ENCODE measurements at regions not wholly inside any gene's neighbourhood (a gene's known extent, or its start where the extent isn't known, plus 50 kb on each side); places are given as distances from the start of the nearest gene placed in this dataset.

GRCh38 chr2:42853549-42854206 lies 61.3 kb upstream of the HAAO start:
- H3K4me1 ChIP-seq, result peaks cover 45% of the 10 kb centered on the region
- peak overlapping the region; percentile 48 for H3K27ac ChIP-seq
- no peaks in the 10 kb centered on the region for H3K27me3 ChIP-seq
- DNase-seq, result no peak
- H3K4me3 ChIP-seq, result no peak overlapping the region
- H3K9me3 ChIP-seq (replicated peaks), result no peaks in the 10 kb centered on the region
- H3K36me3 ChIP-seq, result no peaks in the 10 kb centered on the region

GRCh38 chr2:42852798-42853197 lies 60.4 kb upstream of the HAAO start:
- no peak overlapping the region for H3K4me3 ChIP-seq
- no peaks in the 10 kb centered on the region for H3K9me3 ChIP-seq (replicated peaks)
- H3K4me1 ChIP-seq, result peaks cover 39% of the 10 kb centered on the region
- DNase-seq, result no peak
- no peak overlapping the region for H3K27ac ChIP-seq
- no peaks in the 10 kb centered on the region for H3K36me3 ChIP-seq
- H3K27me3 ChIP-seq, result no peaks in the 10 kb centered on the region

- H3K4me1 ChIP-seq, result peaks cover 29% of the 10 kb centered on the region
- no peak overlapping the region for H3K27ac ChIP-seq
- DNase-seq, result no peak
- H3K9me3 ChIP-seq (replicated peaks), result no peaks in the 10 kb centered on the region
- no peaks in the 10 kb centered on the region for H3K36me3 ChIP-seq
- H3K4me3 ChIP-seq, result no peak overlapping the region
- no peaks in the 10 kb centered on the region for H3K27me3 ChIP-seq
Measured at GRCh38 chr2:42851740-42852250, 59.4 kb upstream of the HAAO start.

DNA sequence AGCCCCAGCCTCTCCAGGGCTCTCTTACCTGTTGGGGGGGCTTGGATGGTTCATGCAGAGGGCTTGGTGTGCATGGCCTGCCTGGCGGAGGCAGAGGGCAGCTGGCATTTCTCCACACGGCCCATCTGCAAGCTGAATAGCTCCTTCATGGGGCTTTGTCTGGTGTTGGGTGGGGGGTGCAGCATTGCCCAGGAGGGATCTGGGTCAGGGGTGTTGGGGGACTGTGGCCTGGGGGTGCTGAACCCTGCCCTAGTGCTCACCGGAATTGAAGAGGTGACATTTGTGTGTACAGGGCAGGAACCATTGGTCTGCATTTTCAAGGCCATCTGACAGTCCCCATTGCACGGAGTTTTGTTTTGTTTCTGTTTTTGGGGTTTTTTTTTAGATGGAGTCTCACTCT lies 58.8 kb upstream of the HAAO start:
- no peak overlapping the region for H3K27ac ChIP-seq
- DNase-seq, result no peak

DNA sequence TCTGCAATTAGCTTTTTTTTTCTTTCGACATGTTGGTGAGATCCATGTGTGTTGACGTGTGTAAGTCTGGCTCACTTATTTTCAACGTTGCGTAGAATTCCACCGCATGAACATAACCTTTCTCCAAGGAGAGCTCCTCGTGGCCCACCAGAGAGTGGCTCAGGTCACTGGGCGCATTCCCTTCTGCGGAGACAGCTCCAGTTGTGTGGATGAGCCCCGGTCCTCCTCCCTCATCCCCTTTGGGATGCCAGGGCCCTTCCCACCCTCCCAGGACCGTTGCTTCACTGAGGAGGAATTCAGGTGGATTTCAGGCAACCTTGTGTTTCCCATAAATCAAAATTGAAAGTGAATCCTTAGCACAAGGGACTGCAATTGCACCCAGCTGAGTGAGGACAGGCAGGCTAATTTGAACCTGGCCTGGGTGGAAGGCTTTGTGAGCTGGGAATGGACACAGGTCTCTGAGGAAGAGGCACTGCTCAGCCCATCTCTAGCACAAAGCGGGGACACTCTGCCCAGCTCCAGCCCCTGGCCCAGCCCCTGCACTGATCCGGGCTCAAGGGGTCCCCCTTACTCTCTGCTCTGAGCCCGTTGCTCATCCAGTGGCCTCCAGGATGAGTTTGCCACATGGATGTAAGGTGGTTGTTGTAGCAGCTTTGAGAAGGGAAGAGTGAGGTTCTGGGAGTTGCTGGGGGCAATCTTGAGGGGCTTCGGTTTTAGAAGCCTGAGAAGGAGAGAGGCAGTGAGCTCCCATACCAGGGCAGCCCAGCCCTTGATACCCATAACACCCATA lies 57.8 kb upstream of the HAAO start:
- H3K4me3 ChIP-seq, result no peak overlapping the region
- no peaks in the 10 kb centered on the region for H3K27me3 ChIP-seq
- H3K36me3 ChIP-seq, result no peaks in the 10 kb centered on the region
- peaks cover 24% of the 10 kb centered on the region for H3K4me1 ChIP-seq
- H3K9me3 ChIP-seq (replicated peaks), result no peaks in the 10 kb centered on the region
- DNase-seq, result no peak
- H3K27ac ChIP-seq, result no peak overlapping the region

More for the DNA sequence above, 58.8 kb upstream of the HAAO start:
- H3K9me3 ChIP-seq (replicated peaks), result no peaks in the 10 kb centered on the region
- H3K4me3 ChIP-seq, result no peak overlapping the region
- no peaks in the 10 kb centered on the region for H3K36me3 ChIP-seq
- H3K4me1 ChIP-seq, result peaks cover 23% of the 10 kb centered on the region
- H3K27me3 ChIP-seq, result no peaks in the 10 kb centered on the region

- Histone ChIP-seq H3K4me1 (peaks cover 28% of the 10 kb centered on the region), H3K9me3 (replicated peaks) (no peaks in the 10 kb centered on the region), H3K36me3 (no peaks in the 10 kb centered on the region), H3K27ac (no peak overlapping the region), H3K27me3 (no peaks in the 10 kb centered on the region), H3K4me3 (no peak overlapping the region)
- DNase-seq, result no peak
Measured at GRCh38 chr2:42849311-42849710, 56.9 kb upstream of the HAAO start.

GRCh38 chr2:42848726-42849290 lies 56.4 kb upstream of the HAAO start:
- no peak overlapping the region for H3K27ac ChIP-seq
- no peak overlapping the region for H3K4me3 ChIP-seq
- no peaks in the 10 kb centered on the region for H3K36me3 ChIP-seq
- H3K9me3 ChIP-seq (replicated peaks), result no peaks in the 10 kb centered on the region
- no peaks in the 10 kb centered on the region for H3K27me3 ChIP-seq
- no peak for DNase-seq
- H3K4me1 ChIP-seq, result peaks cover 28% of the 10 kb centered on the region

DNA sequence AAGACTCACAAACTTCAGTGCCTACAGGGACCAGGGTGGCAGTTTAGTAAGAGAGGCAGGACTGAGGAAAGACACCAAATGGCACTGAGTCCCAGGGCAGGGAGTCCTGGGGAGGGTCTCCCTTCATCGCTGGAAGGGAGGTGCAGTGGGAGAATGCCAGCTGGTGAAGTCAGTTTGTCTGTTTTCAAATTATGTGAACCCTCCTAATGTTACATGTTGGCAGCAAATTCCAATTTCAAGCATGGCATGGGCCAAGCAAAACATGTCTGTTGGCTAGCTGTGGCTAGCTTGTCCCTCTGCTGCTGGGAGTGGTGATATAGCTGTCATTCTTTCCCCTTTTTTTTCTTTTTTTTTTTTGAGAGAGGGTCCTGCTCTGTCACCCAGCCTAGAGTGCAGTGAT lies 55.9 kb upstream of the HAAO start:
- no peaks in the 10 kb centered on the region for H3K9me3 ChIP-seq (replicated peaks)
- H3K27ac ChIP-seq, result no peak overlapping the region
- DNase-seq, result no peak
- H3K27me3 ChIP-seq, result no peaks in the 10 kb centered on the region
- H3K4me1 ChIP-seq, result peaks cover 30% of the 10 kb centered on the region; the same call in 1 of the 2 replicates
- no peak overlapping the region for H3K4me3 ChIP-seq
- no peaks in the 10 kb centered on the region for H3K36me3 ChIP-seq

DNA sequence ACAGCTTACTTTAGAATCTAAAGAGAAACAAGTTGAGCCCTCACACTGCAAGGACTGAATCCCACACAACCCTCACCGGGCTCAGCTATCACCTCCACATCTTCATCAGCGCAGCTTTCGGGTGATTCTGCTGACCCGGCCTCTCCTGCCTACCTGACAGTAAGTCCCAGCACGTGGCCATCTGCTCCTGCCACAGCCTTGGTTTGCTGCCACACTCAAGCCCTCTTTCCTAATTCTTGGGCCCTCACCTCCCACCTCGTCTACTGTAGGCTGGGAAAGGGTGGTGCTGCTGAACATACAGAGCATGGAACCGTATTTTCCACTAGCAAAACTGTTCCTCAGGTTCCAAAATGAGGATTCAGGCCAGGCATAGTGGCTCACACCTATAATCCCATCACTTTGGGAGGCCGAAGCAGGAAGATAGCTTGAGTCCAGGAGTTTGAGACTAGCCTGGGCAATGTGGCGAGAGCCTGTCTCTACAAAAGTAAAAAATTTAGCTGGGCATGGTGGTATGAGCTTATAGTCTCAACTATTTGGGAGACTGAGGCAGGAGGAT lies 55.3 kb upstream of the HAAO start:
- DNase-seq, result no peak
- Histone ChIP-seq H3K27me3 (no peaks in the 10 kb centered on the region), H3K9me3 (replicated peaks) (no peaks in the 10 kb centered on the region), H3K27ac (no peak overlapping the region), H3K36me3 (no peaks in the 10 kb centered on the region), H3K4me3 (no peak overlapping the region), H3K4me1 (peaks cover 34% of the 10 kb centered on the region; the same call in 1 of the 2 replicates)

GRCh38 chr2:42846932-42847595 lies 54.7 kb upstream of the HAAO start:
- Histone ChIP-seq H3K4me3 (no peak overlapping the region), H3K9me3 (replicated peaks) (no peaks in the 10 kb centered on the region), H3K4me1 (peaks cover 34% of the 10 kb centered on the region; the same call in 1 of the 2 replicates), H3K36me3 (no peaks in the 10 kb centered on the region), H3K27ac (no peak overlapping the region), H3K27me3 (no peaks in the 10 kb centered on the region)
- DNase-seq, result no peak

GRCh38 chr2:42846026-42846425 lies 53.6 kb upstream of the HAAO start:
- H3K27ac ChIP-seq, result no peak overlapping the region
- H3K4me3 ChIP-seq, result no peak overlapping the region
- H3K4me1 ChIP-seq, result peaks cover 34% of the 10 kb centered on the region; the same call in 1 of the 2 replicates
- H3K27me3 ChIP-seq, result no peaks in the 10 kb centered on the region
- no peaks in the 10 kb centered on the region for H3K36me3 ChIP-seq
- DNase-seq, result no peak
- H3K9me3 ChIP-seq (replicated peaks), result no peaks in the 10 kb centered on the region

- no peaks in the 10 kb centered on the region for H3K36me3 ChIP-seq
- H3K9me3 ChIP-seq (replicated peaks), result no peaks in the 10 kb centered on the region
- no peaks in the 10 kb centered on the region for H3K27me3 ChIP-seq
- no peak overlapping the region for H3K4me3 ChIP-seq
- H3K4me1 ChIP-seq, result peaks cover 34% of the 10 kb centered on the region; the same call in 1 of the 2 replicates
- H3K27ac ChIP-seq, result peak overlapping the region; percentile 37; the same call in 1 of the 2 replicates
- DNase-seq, result peak in 1 of 2 experiments; percentile 35
Measured at GRCh38 chr2:42844901-42845821, 52.8 kb upstream of the HAAO start.

DNA sequence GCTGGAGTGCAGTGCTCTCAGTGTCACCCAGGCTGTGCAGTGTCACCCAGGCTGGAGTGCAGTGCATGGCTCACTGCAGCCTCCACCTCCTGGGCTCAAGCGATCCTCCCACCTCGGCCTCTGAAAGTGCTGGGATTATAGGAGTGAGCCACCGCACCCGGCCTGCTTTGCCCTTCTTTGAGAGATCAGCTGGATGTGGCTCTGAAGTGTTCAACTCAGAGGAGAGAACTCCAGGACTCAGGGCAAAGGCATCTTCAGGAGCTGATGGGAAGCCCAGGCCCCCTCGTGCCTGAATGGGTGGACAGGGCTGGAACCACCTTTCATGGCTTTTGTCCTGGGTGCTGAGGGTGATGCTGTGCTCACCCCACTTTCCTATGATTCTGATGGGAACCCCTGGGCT lies 52.0 kb upstream of the HAAO start:
- Histone ChIP-seq H3K9me3 (replicated peaks) (no peaks in the 10 kb centered on the region), H3K27ac (peak overlapping the region; percentile 37; the same call in 1 of the 2 replicates), H3K27me3 (no peaks in the 10 kb centered on the region), H3K36me3 (no peaks in the 10 kb centered on the region), H3K4me1 (peaks cover 28% of the 10 kb centered on the region; the same call in 1 of the 2 replicates), H3K4me3 (no peak overlapping the region)
- DNase-seq, result no peak

Data from SJCRH30 (cell line).